GM12874 (cell line): ENCODE measurements at regions not wholly inside any gene's neighbourhood (a gene's known extent, or its start where the extent isn't known, plus 50 kb on each side); places are given as distances from the start of the nearest gene placed in this dataset.

ENCODE experiments used
- TF ChIP-seq, protein P1 (sequence below): IDR thresholded peaks from 2 replicates; pipeline ENCODE4 v1.5.1; 2011; ENCODE audit warnings: low read depth, mild to moderate bottlenecking, control low read depth, low read length, moderate library complexity; ENCODE audit not compliant: insufficient read depth

DNA sequence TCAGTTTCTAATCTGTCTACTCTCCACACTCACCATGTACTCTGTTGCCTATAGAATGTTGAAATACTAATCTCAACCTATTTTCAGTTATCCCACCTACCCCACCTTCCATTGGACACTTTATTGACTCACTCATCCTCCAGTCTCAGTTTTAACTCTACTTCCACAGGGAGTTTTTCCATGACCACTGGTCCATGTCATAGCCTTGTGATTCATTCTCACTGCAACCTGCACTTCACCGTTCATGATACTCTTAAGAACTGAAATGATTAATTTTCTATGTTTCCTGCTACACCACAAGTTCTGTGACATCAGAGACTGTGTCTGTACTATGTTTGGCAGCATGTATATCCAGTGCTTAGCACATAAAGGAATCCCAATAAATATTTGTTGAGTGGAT is 122.8 kb upstream of the HSF2 start:
- TF ChIP-seq, protein P1, sequence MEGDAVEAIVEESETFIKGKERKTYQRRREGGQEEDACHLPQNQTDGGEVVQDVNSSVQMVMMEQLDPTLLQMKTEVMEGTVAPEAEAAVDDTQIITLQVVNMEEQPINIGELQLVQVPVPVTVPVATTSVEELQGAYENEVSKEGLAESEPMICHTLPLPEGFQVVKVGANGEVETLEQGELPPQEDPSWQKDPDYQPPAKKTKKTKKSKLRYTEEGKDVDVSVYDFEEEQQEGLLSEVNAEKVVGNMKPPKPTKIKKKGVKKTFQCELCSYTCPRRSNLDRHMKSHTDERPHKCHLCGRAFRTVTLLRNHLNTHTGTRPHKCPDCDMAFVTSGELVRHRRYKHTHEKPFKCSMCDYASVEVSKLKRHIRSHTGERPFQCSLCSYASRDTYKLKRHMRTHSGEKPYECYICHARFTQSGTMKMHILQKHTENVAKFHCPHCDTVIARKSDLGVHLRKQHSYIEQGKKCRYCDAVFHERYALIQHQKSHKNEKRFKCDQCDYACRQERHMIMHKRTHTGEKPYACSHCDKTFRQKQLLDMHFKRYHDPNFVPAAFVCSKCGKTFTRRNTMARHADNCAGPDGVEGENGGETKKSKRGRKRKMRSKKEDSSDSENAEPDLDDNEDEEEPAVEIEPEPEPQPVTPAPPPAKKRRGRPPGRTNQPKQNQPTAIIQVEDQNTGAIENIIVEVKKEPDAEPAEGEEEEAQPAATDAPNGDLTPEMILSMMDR, result no peak

DNA sequence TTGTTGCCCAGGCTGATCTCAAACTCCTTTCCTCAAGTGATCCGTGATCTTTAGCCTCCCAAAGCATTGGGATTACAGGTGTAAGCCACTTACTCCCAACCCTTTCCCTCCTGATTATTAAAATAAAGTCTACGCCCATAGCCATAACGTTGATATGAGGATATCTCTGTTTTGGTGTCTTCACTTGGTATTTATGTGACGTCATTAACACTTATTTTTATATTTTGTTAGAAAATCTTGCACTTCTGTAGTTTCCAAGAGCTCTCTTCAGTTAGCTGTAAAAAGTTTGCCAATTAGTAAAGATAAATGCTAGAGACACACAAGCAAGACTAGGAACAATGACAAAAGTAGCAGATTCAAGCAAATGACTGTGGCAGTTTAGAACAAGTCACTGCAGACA is 115.6 kb upstream of the HSF2 start:
- TF ChIP-seq, protein P1, result no peak

DNA sequence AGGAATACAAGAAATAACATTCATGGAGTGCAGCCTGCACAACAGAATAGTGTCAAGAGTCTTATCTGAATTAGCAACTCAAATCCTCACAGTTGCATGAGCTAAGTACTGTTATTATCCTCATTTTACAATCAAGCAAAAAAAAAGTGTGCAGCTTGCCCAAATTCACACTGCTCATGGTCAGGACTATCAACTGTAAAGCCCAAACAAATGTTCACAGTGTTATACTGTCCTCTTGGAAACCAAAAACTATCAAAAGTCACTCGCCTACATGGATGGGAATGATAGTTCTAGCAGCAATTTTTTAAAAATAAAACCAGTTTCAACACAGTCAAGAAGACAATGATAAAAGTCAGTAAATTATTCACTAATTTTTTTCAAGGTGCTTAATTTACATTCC is 114.6 kb upstream of the HSF2 start:
- TF ChIP-seq, protein P1, result no peak

- TF ChIP-seq, protein P1, result no peak
Observed at GRCh38 chr6:122285292-122285913, 114.0 kb upstream of the HSF2 start.

DNA sequence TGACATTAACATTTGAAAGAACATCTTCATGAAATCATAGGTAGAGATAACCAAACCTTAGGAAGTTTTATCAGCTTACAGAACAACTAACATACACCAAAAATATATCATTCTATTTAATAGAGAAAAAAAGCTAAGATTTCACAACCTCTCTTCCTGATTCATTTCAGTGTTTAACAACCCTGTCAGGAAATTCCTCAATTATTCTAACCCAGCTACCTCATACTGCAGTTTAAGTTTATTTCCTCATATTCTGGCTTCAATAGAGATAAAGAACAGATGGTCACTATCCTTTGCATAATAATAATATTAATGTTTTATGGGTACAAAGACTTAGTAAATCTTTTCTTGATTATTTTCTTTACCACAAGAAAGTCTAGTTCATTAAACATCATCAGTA is 112.9 kb upstream of the HSF2 start:
- TF ChIP-seq, protein P1, result no peak

DNA sequence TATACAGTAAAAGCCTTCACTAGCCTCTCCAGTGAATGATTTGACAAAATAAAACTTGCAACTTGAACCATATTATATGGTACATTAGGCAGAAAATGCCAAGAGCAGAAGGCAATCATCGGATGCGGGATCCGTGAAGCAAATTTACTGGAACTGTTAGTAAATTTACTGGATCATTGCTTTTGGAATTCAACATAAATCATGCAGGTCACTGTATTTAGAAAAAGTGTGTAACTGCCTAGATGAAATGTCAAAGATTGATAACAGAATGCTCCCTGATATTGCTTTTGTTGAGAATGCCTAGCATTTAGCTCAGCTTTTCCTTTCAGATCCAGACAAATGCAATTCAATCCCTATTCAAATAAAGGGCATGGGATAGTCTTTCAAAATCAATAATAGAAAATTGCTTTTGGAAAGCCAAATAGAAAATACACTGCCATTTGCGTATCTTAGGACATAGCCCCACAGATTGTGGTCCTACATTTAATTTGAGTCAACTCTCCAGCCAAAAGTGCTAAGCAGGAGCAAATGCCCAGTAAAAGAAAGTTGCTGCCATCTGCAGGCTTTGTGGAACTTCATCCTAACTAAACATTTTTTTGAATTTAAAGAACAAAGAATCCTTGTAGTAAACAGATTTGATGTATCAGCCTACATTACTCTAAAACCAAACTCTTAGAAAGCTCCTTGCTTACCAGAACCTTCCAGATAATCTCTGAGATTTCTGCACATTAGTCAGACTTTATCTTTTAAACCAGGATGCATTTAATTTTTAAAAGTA is 109.5 kb upstream of the HSF2 start:
- TF ChIP-seq, protein P1, result no peak

- TF ChIP-seq, protein P1, result no peak
Observed at GRCh38 chr6:122297010-122297409, 102.4 kb upstream of the HSF2 start.
